Fibroblast of skin of back (primary cell): ENCODE measurements at regions not wholly inside any gene's neighbourhood (a gene's known extent, or its start where the extent isn't known, plus 50 kb on each side); places are given as distances from the start of the nearest gene placed in this dataset.

ENCODE experiments used
- DNase-seq: peaks from one replicate; pipeline ENCODE4 v3.0.0-alpha.2; 2013

GRCh38 chr6:21887231-21888185 is 294.0 kb downstream of the SOX4 start:
- DNase-seq: peak; percentile 27

DNA sequence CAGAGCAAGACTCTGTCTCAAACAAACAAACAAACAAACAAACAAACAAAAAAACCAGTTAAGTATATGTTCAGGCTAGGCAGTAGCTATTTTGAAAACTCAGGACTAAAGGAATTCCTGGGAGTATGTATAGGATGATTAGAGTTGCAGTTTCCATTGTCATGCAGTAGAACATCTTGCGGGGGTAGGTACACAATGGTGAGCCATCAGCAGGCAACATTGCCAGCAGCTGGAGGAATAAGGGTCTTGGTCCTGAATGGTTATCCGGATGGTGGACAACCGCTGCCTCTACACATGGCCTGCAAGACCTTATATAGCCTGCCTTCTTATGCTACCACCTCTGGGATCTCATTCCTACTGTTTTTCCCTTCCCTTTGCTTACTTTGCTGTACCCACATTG is 297.5 kb downstream of the SOX4 start:
- DNase-seq: no peak

DNA sequence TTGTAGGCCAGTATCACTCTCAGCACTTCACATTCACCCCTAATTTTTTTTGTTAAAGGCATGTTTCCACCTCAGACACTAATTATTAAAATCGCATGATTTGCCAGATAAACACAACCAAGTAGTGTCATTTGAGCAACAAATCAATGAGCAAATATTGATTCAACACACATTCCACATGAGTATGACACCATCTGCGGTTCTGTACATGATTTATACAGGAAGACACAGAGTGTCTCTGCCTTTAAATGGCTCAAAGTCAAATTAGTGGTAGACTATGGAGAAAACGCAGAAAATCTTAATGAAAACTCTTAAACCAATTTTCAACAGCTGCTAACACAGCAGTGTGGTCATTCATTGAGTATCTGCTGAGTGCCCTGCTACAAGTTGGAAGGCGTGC is 300.2 kb downstream of the SOX4 start:
- DNase-seq: no peak

- no peak for DNase-seq
Observed at GRCh38 chr6:21895555-21895954, 302.0 kb downstream of the SOX4 start.

DNA sequence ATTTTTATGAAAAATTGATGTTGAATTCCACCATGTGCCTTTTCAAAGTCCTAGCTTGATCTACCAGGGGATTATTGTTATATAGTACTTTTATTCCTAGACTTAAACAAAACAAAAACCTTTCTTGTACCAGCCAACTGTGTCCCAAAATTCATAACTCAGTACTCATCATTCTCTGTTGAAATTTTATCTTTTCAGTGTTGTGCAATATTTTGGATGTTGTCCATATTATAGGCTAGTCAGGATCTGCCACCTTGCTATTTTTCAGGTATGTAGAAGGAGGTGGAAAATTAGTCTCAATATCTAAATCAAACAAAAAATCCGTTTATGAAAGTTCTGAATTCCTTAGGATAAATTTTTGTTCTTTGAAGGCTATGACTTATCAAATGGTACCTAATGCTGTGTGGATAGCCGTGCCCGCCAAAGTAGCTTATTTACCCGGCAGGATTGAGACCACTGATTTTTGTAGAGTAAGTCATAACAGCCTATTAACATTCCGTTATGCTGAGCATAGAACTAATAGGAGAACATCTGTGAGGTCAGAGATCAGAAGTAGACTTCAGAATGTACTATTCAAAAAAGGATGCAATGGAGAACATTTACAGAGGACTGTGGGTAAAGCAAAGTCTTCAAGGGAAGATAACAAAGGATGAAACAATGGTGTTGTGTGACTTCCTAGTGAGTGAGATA is 304.7 kb downstream of the SOX4 start:
- DNase-seq: no peak

DNA sequence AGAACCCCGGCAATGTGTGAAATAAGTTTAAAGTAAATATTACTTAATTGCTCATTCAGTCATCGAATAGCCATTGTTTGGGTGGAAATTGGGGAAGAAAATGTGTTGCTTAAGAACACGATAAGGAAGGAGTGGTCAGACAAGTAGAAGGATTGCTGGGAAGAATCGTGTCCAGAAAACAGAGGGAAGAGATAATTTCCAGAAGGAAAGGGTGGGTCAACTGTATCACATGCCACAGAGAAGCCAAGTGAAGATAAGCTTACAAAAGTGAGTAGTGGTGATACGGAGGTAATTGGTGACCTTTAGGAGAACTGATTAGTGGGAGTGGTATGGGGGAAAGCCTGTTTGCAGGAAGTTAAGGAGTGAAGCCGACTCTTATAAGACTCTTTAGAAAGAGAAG is 306.2 kb downstream of the SOX4 start:
- no peak for DNase-seq

DNA sequence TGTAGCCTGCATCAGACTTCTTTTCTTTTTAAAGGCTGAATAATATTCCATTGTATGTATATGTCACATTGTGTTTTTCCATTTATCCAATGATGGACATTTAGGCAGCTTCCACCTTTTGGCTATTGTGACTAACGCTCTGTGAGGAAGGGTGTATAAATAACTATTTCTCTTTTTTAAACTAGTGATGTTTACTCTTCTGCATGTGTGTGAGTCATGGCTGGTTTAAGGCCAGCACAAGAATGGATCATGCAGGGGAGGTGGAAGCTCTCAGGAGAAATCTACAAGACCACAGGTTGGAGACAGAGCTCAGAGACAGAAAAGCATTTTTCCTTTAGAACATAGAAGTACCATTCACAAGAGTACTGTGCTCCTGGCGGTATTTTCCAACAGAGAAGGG is 307.2 kb downstream of the SOX4 start:
- DNase-seq: peak; percentile 49

GRCh38 chr6:21902628-21903169 is 309.1 kb downstream of the SOX4 start:
- DNase-seq: no peak

- DNase-seq: no peak
Observed at GRCh38 chr6:21905531-21905930, 312.0 kb downstream of the SOX4 start.

DNA sequence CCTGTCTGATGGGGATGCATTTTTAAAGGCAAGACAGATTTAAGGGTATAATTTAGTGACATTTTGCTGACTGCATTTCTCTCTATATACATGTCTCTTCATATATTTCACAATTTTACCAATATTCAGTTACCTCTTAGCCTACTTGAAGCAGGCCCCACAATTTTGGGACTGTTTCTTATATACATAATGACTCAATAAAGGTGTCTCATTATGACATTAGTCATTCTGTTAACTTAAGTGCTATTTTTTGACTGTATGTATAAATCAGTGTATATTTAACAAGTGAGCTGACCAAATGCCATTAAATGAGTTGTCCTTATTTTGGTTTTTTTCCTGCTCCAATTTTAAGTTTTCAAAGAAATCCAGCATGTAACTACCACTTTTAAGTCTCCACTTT is 313.3 kb downstream of the SOX4 start:
- no peak for DNase-seq

DNA sequence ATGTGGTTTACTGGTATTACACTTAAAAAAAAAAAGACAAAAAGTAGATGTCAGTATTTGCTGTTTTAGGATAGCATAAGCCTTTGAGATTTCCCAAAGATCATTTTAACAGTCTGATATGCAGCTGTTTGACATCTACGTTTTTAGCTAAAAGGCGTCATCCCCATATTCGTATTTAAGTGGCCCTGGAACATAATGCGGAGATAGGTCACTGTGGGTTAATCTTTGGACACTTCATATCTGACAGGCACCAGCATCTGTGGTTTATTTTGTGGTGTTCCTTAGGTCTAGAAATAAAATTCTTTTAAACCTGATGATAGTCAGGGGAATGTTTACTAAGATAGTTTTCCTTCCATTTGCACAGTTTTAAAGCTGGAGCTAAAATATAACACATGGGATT is 313.7 kb downstream of the SOX4 start:
- no peak for DNase-seq

DNA sequence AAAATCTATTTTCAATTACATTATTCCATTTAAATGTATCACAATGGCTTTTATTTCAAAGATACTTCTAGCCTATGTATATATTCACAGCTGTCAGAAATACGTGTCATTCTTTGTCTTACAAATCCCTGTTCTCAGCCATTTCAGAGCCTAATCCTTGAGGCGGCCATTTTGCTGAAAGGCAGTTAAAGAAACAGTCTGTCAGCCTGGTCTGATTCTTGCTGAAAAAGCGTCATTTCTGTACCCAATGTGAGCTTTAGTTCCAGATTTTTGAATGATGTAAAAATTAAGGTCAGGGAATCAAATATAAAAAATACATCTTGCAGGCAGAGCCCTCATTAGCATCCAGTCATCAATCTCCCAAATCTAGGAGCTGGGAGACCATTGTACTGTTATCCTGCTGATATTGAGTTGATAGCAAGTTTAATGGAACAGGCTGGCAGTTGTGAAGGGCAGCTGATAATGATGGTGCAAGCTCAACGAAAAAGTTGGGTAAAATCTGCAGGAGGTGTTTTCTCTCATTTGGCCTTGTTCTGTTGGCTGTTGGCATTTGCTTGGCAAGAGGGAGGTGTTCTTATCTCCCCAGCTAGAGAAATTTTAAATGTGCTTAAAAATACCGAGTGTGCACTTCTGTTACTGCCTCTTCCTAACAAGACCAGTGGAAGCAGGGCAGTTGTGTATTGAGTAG is 314.8 kb downstream of the SOX4 start:
- DNase-seq: no peak

DNA sequence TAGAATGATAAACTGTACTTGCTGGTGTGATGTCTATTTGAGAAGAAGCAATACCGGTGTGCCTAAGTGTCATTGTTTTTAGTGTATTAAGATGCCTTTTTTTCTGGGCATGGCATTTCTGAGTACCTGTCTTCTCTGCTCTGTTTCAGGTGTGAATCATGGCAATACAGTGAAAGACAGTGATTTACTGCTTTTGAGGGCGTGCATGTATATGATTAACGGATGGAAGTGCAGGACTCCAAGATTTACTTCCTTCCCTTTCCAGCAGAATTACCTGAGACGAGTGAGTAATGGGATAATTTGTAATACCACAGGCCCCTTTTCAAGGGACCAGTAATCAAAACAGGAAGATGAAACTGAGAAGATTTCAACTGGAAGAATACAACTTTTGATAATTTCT is 315.8 kb downstream of the SOX4 start:
- DNase-seq: no peak

DNA sequence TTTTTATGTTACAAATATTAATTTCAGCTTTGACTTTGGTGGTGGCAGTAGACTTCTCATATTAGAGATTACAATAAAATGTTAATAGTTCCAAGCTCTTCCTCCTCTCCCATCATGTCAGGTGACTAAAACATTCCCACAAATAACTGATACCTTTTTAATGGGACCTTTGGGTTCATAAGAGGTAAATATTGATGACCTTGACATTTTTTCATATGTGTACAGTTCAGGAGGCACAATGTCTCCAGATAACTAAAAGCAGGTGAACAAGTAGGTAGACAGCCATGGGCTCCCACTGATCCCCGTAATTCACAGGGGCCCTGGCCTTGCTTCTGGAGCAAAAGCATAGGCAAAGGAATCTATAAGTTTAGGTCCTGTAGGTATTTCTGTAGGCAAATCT is 317.7 kb downstream of the SOX4 start:
- DNase-seq: no peak

GRCh38 chr6:21912151-21912832 is 318.7 kb downstream of the SOX4 start:
- no peak for DNase-seq

- peak; percentile 9 for DNase-seq
Observed at GRCh38 chr6:21914121-21914973, 320.8 kb downstream of the SOX4 start.

DNA sequence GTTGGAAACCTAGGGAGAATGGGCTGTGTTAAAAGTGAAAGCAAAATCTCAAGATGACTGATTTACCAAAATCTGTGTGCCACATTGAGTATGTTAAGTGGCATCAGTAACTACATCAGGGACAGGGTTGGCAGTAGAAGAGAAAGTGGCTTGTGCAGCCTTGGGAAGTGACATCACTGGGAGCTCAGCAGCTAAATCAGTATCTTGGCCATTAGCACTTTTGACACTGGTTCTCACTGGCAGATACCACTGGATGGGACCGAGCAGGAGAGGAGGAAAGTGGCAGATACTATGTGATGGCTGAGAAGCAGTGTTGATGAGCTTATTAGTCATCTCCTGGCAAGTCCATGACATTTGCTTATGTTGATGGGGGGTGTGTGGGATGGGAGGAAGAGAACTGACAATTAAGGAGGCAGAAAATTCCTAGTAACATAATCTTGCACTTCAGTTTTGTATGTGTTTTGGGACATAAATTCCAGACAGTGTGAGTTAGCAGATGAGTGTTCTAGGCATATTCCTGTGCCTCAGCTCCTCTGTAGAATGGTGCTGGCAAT is 322.2 kb downstream of the SOX4 start:
- peak; percentile 83 for DNase-seq

- DNase-seq: no peak
Observed at GRCh38 chr6:21918041-21918440, 324.5 kb downstream of the SOX4 start.

GRCh38 chr6:21918666-21919065 is 325.1 kb downstream of the SOX4 start:
- no peak for DNase-seq

GRCh38 chr6:21922086-21922485 is 328.5 kb downstream of the SOX4 start:
- DNase-seq: peak; percentile 70

- no peak for DNase-seq
Observed at GRCh38 chr6:21924002-21924401, 330.5 kb downstream of the SOX4 start.
